ENCODE measurements at regions not wholly inside any gene's neighbourhood (a gene's known extent, or its start where the extent isn't known, plus 50 kb on each side); places are given as distances from the start of the nearest gene placed in this dataset.

GRCh38 chr7:41252957-41253356 is 449.9 kb downstream of the INHBA start:
- H3K9me3 ChIP-seq (ENCODE audit: low read depth), result no peaks in the 10 kb centered on the region
- no peak overlapping the region for H3K27ac ChIP-seq
- no peaks in the 10 kb centered on the region for H3K27me3 ChIP-seq
- DNase-seq (ENCODE audit: low read depth in 1 of 2, low spot score in 1 of 2), result no peak
- H3K4me3 ChIP-seq, result no peak overlapping the region
- H3K4me1 ChIP-seq (ENCODE audit: low read depth), result no peaks in the 10 kb centered on the region
- TF ChIP-seq CTCF (IDR thresholded peaks at IDR 0.05; ENCODE audit: low read depth, low read length), result no peak
- H3K36me3 ChIP-seq, result no peaks in the 10 kb centered on the region

GRCh38 chr7:41252551-41252950 is 450.3 kb downstream of the INHBA start:
- H3K4me3 ChIP-seq, result no peak overlapping the region
- no peak for DNase-seq (ENCODE audit: low read depth in 1 of 2, low spot score in 1 of 2)
- TF ChIP-seq CTCF (IDR thresholded peaks at IDR 0.05; ENCODE audit: low read depth, low read length), result no peak

GRCh38 chr7:41247143-41247865 is 455.6 kb downstream of the INHBA start:
- H3K4me3 ChIP-seq, result no peak overlapping the region
- H3K27ac ChIP-seq, result no peak overlapping the region
- H3K9me3 ChIP-seq (ENCODE audit: low read depth), result no peaks in the 10 kb centered on the region
- H3K36me3 ChIP-seq, result no peaks in the 10 kb centered on the region
- no peak for TF ChIP-seq CTCF (IDR thresholded peaks at IDR 0.05; ENCODE audit: low read depth, low read length)
- no peaks in the 10 kb centered on the region for H3K4me1 ChIP-seq (ENCODE audit: low read depth)
- DNase-seq (ENCODE audit: low read depth in 1 of 2, low spot score in 1 of 2), result no peak
- no peaks in the 10 kb centered on the region for H3K27me3 ChIP-seq

More at GRCh38 chr7:41252551-41252950, 450.3 kb downstream of the INHBA start:
- H3K27me3 ChIP-seq, result no peaks in the 10 kb centered on the region
- H3K36me3 ChIP-seq, result no peaks in the 10 kb centered on the region
- no peak overlapping the region for H3K27ac ChIP-seq
- no peaks in the 10 kb centered on the region for H3K4me1 ChIP-seq (ENCODE audit: low read depth)
- H3K9me3 ChIP-seq (ENCODE audit: low read depth), result no peaks in the 10 kb centered on the region

GRCh38 chr7:41245916-41246315 is 457.0 kb downstream of the INHBA start:
- Histone ChIP-seq H3K36me3 (no peaks in the 10 kb centered on the region), H3K4me1 (ENCODE audit: low read depth) (no peaks in the 10 kb centered on the region), H3K27me3 (no peaks in the 10 kb centered on the region), H3K4me3 (no peak overlapping the region), H3K27ac (no peak overlapping the region), H3K9me3 (ENCODE audit: low read depth) (no peaks in the 10 kb centered on the region)
- DNase-seq (ENCODE audit: low read depth in 1 of 2, low spot score in 1 of 2), result no peak
- TF ChIP-seq CTCF (IDR thresholded peaks at IDR 0.05; ENCODE audit: low read depth, low read length), result no peak

- H3K9me3 ChIP-seq (ENCODE audit: low read depth), result no peaks in the 10 kb centered on the region
- no peak for TF ChIP-seq CTCF (IDR thresholded peaks at IDR 0.05; ENCODE audit: low read depth, low read length)
- no peaks in the 10 kb centered on the region for H3K36me3 ChIP-seq
- no peak for DNase-seq (ENCODE audit: low read depth in 1 of 2, low spot score in 1 of 2)
- no peaks in the 10 kb centered on the region for H3K27me3 ChIP-seq
- no peak overlapping the region for H3K27ac ChIP-seq
- no peak overlapping the region for H3K4me3 ChIP-seq
- no peaks in the 10 kb centered on the region for H3K4me1 ChIP-seq (ENCODE audit: low read depth)
Observed at GRCh38 chr7:41244246-41244645, 458.6 kb downstream of the INHBA start.
